GM23338 (cell line): ENCODE measurements at regions not wholly inside any gene's neighbourhood (a gene's known extent, or its start where the extent isn't known, plus 50 kb on each side); places are given as distances from the start of the nearest gene placed in this dataset.

Source experiments
- ATAC-seq: fragments of 200-7000 bp; cut with Tn5 transposase; 3 replicates; pipeline ENCODE4 v1.9.1; 2020
- DNase-seq: peaks from one replicate; pipeline ENCODE4 v3.0.0-alpha.2; 2015; ENCODE audit warnings: low spot score
- H2AFZ ChIP-seq: fragments of 200-600 bp; sonication (generic); 2 replicates; pipeline ENCODE4 v1.8.0; 2016; ENCODE audit warnings: antibody characterized with exemption, mild to moderate bottlenecking, moderate library complexity
- H3F3A ChIP-seq: fragments of 200-600 bp; sonication (generic); replicated peaks from 2 replicates; pipeline ENCODE4 v1.8.0; 2017; ENCODE audit warnings: antibody characterized with exemption, mixed run types, low read depth
- H3K27ac ChIP-seq: fragments of 200-600 bp; sonication (generic); 2 replicates; pipeline ENCODE4 v1.6.1; 2016; ENCODE audit warnings: low read depth
- H3K27me3 ChIP-seq: fragments of 200-600 bp; sonication (generic); 2 replicates; pipeline ENCODE4 v1.8.0; 2016; ENCODE audit warnings: mild to moderate bottlenecking, mixed run types, moderate library complexity; ENCODE audit not compliant: insufficient read depth
- H3K36me3 ChIP-seq: fragments of 200-600 bp; sonication (generic); 2 replicates; pipeline ENCODE4 v1.8.0; 2016; ENCODE audit warnings: mild to moderate bottlenecking; ENCODE audit not compliant: insufficient read depth
- H3K4me1 ChIP-seq: fragments of 200-600 bp; sonication (generic); 2 replicates; pipeline ENCODE4 v1.8.0; 2016; ENCODE audit warnings: mild to moderate bottlenecking, moderate library complexity; ENCODE audit not compliant: insufficient read depth
- H3K4me2 ChIP-seq: fragments of 200-600 bp; sonication (generic); 2 replicates; pipeline ENCODE4 v1.7.1; 2017; ENCODE audit warnings: mixed run types
- H3K4me3 ChIP-seq: fragments of 200-600 bp; sonication (generic); 2 replicates; pipeline ENCODE4 v1.6.1; 2016; ENCODE audit warnings: mixed run types
- H3K79me2 ChIP-seq: fragments of 200-600 bp; sonication (generic); replicated peaks from 2 replicates; pipeline ENCODE4 v1.8.0; 2017; ENCODE audit warnings: mild to moderate bottlenecking; ENCODE audit not compliant: insufficient read depth
- H3K9me2 ChIP-seq: fragments of 200-600 bp; sonication (generic); 2 replicates; pipeline ENCODE4 v1.8.0; 2017; ENCODE audit not compliant: insufficient read depth
- H4K20me1 ChIP-seq: fragments of 200-600 bp; sonication (generic); replicated peaks from 2 replicates; pipeline ENCODE4 v1.8.0; 2017; ENCODE audit warnings: mild to moderate bottlenecking; ENCODE audit not compliant: insufficient read depth
- H3K27ac Mint-ChIP-seq: 2 replicates; pipeline ENCODE4 v1.8.0; 2020; ENCODE audit warnings: inconsistent platforms, mild to moderate bottlenecking, moderate library complexity, mixed read lengths
- H3K27me3 Mint-ChIP-seq: 3 replicates; pipeline ENCODE4 v1.8.0; 2022; ENCODE audit warnings: low read depth, mild to moderate bottlenecking, moderate library complexity, mixed read lengths, inconsistent platforms; ENCODE audit not compliant: insufficient read depth, poor library complexity
- H3K36me3 Mint-ChIP-seq: 3 replicates; pipeline ENCODE4 v1.8.0; 2021; ENCODE audit warnings: low read depth, mild to moderate bottlenecking, inconsistent platforms, moderate library complexity, mixed read lengths
- H3K4me1 Mint-ChIP-seq: 3 replicates; pipeline ENCODE4 v1.8.0; 2020; ENCODE audit warnings: mild to moderate bottlenecking, inconsistent platforms, mixed read lengths
- H3K4me3 Mint-ChIP-seq: 3 replicates; pipeline ENCODE4 v1.8.0; 2021; ENCODE audit warnings: moderate library complexity, mild to moderate bottlenecking, inconsistent platforms, mixed read lengths
- H3K9me3 Mint-ChIP-seq: 3 replicates; pipeline ENCODE4 v1.8.0; 2020; ENCODE audit warnings: moderate library complexity, mild to moderate bottlenecking, inconsistent platforms, mixed read lengths
- CREB1 ChIP-seq: fragments of 250-450 bp; sonication (Bioruptor Pico); IDR thresholded peaks from 2 replicates; pipeline ENCODE4 v1.5.0; 2020; ENCODE audit warnings: low read depth, mild to moderate bottlenecking, moderate library complexity
- ETS1 ChIP-seq: IDR thresholded peaks from 2 replicates; pipeline ENCODE4 v1.6.1; 2016; ENCODE audit warnings: antibody characterized with exemption
- NANOG ChIP-seq: IDR thresholded peaks from 2 replicates; pipeline ENCODE4 v1.6.1; 2016; ENCODE audit warnings: antibody characterized with exemption, borderline replicate concordance
- POLR2AphosphoS5 ChIP-seq: IDR thresholded peaks from 2 replicates; pipeline ENCODE4 v1.6.1; 2016; ENCODE audit warnings: antibody characterized with exemption, low read depth
- REST ChIP-seq: IDR thresholded peaks from one replicate; pipeline ENCODE4 v1.6.1; 2018; ENCODE audit warnings: antibody characterized with exemption; ENCODE audit not compliant: unreplicated experiment
- ZNF114 ChIP-seq: fragments of 250-450 bp; sonication (Bioruptor Pico); IDR thresholded peaks from 2 replicates; pipeline ENCODE4 v1.5.0; 2020; ENCODE audit warnings: mild to moderate bottlenecking, moderate library complexity
- TF ChIP-seq, protein P1 (sequence below), 2 experiments: fragments of 200-600 bp in 1 of 2; sonication (generic) in 1 of 2; conservative IDR thresholded peaks; 2 replicates each; pipeline versions ENCODE4 v1.5.1 to v1.6.1; 2016 to 2017; ENCODE audit warnings: antibody characterized with exemption in 2 of 2, low read depth in 2 of 2, mild to moderate bottlenecking in 2 of 2, moderate library complexity in 1 of 2
- TF ChIP-seq, protein P2 (sequence below): fragments of 250-450 bp; sonication (Bioruptor Pico); IDR thresholded peaks from 2 replicates; pipeline ENCODE4 v1.5.0; 2020; ENCODE audit warnings: mild to moderate bottlenecking, moderate library complexity

GRCh38 chr20:22795871-22796270, 211.5 kb upstream of the FOXA2 start:
- no peaks in the 10 kb centered on the region for H3K79me2 ChIP-seq
- TF ChIP-seq REST = no peak
- TF ChIP-seq NANOG = no peak
- TF ChIP-seq, protein P1, sequence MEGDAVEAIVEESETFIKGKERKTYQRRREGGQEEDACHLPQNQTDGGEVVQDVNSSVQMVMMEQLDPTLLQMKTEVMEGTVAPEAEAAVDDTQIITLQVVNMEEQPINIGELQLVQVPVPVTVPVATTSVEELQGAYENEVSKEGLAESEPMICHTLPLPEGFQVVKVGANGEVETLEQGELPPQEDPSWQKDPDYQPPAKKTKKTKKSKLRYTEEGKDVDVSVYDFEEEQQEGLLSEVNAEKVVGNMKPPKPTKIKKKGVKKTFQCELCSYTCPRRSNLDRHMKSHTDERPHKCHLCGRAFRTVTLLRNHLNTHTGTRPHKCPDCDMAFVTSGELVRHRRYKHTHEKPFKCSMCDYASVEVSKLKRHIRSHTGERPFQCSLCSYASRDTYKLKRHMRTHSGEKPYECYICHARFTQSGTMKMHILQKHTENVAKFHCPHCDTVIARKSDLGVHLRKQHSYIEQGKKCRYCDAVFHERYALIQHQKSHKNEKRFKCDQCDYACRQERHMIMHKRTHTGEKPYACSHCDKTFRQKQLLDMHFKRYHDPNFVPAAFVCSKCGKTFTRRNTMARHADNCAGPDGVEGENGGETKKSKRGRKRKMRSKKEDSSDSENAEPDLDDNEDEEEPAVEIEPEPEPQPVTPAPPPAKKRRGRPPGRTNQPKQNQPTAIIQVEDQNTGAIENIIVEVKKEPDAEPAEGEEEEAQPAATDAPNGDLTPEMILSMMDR (conservative IDR thresholded peaks at IDR 0.05; ENCODE audit: low read depth in 2 of 2) = no peak
- no peak for TF ChIP-seq CREB1 (CRISPR knock-in tag)
- TF ChIP-seq, protein P2, sequence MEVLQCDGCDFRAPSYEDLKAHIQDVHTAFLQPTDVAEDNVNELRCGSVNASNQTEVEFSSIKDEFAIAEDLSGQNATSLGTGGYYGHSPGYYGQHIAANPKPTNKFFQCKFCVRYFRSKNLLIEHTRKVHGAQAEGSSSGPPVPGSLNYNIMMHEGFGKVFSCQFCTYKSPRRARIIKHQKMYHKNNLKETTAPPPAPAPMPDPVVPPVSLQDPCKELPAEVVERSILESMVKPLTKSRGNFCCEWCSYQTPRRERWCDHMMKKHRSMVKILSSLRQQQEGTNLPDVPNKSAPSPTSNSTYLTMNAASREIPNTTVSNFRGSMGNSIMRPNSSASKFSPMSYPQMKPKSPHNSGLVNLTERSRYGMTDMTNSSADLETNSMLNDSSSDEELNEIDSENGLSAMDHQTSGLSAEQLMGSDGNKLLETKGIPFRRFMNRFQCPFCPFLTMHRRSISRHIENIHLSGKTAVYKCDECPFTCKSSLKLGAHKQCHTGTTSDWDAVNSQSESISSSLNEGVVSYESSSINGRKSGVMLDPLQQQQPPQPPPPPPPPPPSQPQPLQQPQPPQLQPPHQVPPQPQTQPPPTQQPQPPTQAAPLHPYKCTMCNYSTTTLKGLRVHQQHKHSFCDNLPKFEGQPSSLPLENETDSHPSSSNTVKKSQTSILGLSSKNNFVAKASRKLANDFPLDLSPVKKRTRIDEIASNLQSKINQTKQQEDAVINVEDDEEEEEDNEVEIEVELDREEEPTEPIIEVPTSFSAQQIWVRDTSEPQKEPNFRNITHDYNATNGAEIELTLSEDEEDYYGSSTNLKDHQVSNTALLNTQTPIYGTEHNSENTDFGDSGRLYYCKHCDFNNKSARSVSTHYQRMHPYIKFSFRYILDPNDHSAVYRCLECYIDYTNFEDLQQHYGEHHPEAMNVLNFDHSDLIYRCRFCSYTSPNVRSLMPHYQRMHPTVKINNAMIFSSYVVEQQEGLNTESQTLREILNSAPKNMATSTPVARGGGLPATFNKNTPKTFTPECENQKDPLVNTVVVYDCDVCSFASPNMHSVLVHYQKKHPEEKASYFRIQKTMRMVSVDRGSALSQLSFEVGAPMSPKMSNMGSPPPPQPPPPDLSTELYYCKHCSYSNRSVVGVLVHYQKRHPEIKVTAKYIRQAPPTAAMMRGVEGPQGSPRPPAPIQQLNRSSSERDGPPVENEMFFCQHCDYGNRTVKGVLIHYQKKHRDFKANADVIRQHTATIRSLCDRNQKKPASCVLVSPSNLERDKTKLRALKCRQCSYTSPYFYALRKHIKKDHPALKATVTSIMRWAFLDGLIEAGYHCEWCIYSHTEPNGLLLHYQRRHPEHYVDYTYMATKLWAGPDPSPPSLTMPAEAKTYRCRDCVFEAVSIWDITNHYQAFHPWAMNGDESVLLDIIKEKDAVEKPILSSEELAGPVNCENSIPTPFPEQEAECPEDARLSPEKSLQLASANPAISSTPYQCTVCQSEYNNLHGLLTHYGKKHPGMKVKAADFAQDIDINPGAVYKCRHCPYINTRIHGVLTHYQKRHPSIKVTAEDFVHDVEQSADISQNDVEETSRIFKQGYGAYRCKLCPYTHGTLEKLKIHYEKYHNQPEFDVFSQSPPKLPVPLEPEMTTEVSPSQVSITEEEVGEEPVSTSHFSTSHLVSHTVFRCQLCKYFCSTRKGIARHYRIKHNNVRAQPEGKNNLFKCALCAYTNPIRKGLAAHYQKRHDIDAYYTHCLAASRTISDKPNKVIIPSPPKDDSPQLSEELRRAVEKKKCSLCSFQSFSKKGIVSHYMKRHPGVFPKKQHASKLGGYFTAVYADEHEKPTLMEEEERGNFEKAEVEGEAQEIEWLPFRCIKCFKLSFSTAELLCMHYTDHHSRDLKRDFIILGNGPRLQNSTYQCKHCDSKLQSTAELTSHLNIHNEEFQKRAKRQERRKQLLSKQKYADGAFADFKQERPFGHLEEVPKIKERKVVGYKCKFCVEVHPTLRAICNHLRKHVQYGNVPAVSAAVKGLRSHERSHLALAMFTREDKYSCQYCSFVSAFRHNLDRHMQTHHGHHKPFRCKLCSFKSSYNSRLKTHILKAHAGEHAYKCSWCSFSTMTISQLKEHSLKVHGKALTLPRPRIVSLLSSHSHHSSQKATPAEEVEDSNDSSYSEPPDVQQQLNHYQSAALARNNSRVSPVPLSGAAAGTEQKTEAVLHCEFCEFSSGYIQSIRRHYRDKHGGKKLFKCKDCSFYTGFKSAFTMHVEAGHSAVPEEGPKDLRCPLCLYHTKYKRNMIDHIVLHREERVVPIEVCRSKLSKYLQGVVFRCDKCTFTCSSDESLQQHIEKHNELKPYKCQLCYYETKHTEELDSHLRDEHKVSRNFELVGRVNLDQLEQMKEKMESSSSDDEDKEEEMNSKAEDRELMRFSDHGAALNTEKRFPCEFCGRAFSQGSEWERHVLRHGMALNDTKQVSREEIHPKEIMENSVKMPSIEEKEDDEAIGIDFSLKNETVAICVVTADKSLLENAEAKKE (CRISPR knock-in tag) = no peak
- TF ChIP-seq ZNF114 = no peak
- no peak for TF ChIP-seq POLR2AphosphoS5
- no peak for TF ChIP-seq ETS1
- no peaks in the 10 kb centered on the region for H3F3A ChIP-seq
- ATAC-seq (no peak; the same call in 2 of the 3 replicates), DNase-seq (no peak)
- H3K4me1 Mint-ChIP-seq = peaks cover 12% of the 10 kb centered on the region
- H3K9me2 ChIP-seq = peaks cover 10% of the 10 kb centered on the region; the same call in 1 of the 2 replicates
- no peak overlapping the region for H3K4me3 ChIP-seq
- H3K27me3 ChIP-seq = no peaks in the 10 kb centered on the region
- H3K4me3 Mint-ChIP-seq = no peak overlapping the region
- no peak overlapping the region for H3K4me2 ChIP-seq
- no peaks in the 10 kb centered on the region for H3K36me3 Mint-ChIP-seq
- H3K9me3 Mint-ChIP-seq = no peaks in the 10 kb centered on the region
- H3K27ac ChIP-seq = no peak overlapping the region
- 0 out of 2 replicates have a peak, but pooled peaks cover 6% of the 10 kb centered on the region for H3K4me1 ChIP-seq
- H2AFZ ChIP-seq = 0 out of 2 replicates have a peak overlapping the region, but pooled peaks have one; percentile 19
- no peak overlapping the region for H3K27ac Mint-ChIP-seq
- H4K20me1 ChIP-seq = no peaks in the 10 kb centered on the region
- no peaks in the 10 kb centered on the region for H3K36me3 ChIP-seq
- peaks cover 2% of the 10 kb centered on the region for H3K27me3 Mint-ChIP-seq
